GM21717 (cell line): ENCODE measurements at regions not wholly inside any gene's neighbourhood (a gene's known extent, or its start where the extent isn't known, plus 50 kb on each side); places are given as distances from the start of the nearest gene placed in this dataset.

Experiments used
- ATAC-seq: cut with Tn5 transposase; IDR thresholded peaks from one replicate; pipeline ENCODE4 v1.9.1; 2021; ENCODE audit warnings: mild to moderate bottlenecking, moderate library complexity; ENCODE audit not compliant: unreplicated experiment

GRCh38 chr12:58519839-58520238, 400.5 kb downstream of the LRIG3 start:
- ATAC-seq: no peak

- no peak for ATAC-seq
Observed at GRCh38 chr12:58521152-58521551, 399.2 kb downstream of the LRIG3 start.

- ATAC-seq: no peak
Observed at GRCh38 chr12:58521796-58522195, 398.5 kb downstream of the LRIG3 start.

GRCh38 chr12:58523360-58523759, 396.9 kb downstream of the LRIG3 start:
- ATAC-seq: no peak

GRCh38 chr12:58528271-58528670, 392.0 kb downstream of the LRIG3 start:
- no peak for ATAC-seq

GRCh38 chr12:58529114-58529665, 391.1 kb downstream of the LRIG3 start:
- no peak for ATAC-seq

GRCh38 chr12:58529897-58530741, 390.2 kb downstream of the LRIG3 start:
- ATAC-seq: no peak

- no peak for ATAC-seq
Observed at GRCh38 chr12:58530742-58531062, 389.6 kb downstream of the LRIG3 start.

- ATAC-seq: no peak
Observed at GRCh38 chr12:58532855-58533608, 387.3 kb downstream of the LRIG3 start.

GRCh38 chr12:58533652-58534051, 386.7 kb downstream of the LRIG3 start:
- no peak for ATAC-seq

GRCh38 chr12:58537278-58537677, 383.0 kb downstream of the LRIG3 start:
- no peak for ATAC-seq

- no peak for ATAC-seq
Observed at GRCh38 chr12:58539295-58539694, 381.0 kb downstream of the LRIG3 start.

GRCh38 chr12:58540480-58541299, 379.6 kb downstream of the LRIG3 start:
- ATAC-seq: peak; percentile 73

GRCh38 chr12:58541300-58541690, 379.0 kb downstream of the LRIG3 start:
- no peak for ATAC-seq

GRCh38 chr12:58544281-58544680, 376.0 kb downstream of the LRIG3 start:
- no peak for ATAC-seq

GRCh38 chr12:58547217-58547616, 373.1 kb downstream of the LRIG3 start:
- no peak for ATAC-seq

- no peak for ATAC-seq
Observed at GRCh38 chr12:58548801-58549200, 371.5 kb downstream of the LRIG3 start.

- no peak for ATAC-seq
Observed at GRCh38 chr12:58554522-58555157, 365.7 kb downstream of the LRIG3 start.

- no peak for ATAC-seq
Observed at GRCh38 chr12:58557171-58557570, 363.1 kb downstream of the LRIG3 start.

- ATAC-seq: no peak
Observed at GRCh38 chr12:58557661-58558060, 362.6 kb downstream of the LRIG3 start.

- ATAC-seq: no peak
Observed at GRCh38 chr12:58563621-58564020, 356.7 kb downstream of the LRIG3 start.
